Naive thymus-derived CD4-positive, alpha-beta T cell (primary cell): ENCODE measurements at regions not wholly inside any gene's neighbourhood (a gene's known extent, or its start where the extent isn't known, plus 50 kb on each side); places are given as distances from the start of the nearest gene placed in this dataset.

ENCODE experiments used
- ATAC-seq: fragments of 150-1000 bp; cut with Tn5 transposase; 2 replicates; pipeline ENCODE4 v1.10.0; 2021; ENCODE audit warnings: mild to moderate bottlenecking, moderate library complexity
- CTCF ChIA-PET: fragments of 350-600 bp; sonication (Branson Sonifier 250); formaldehyde crosslinking; loops from one replicate; lab custom pipeline; 2021; ENCODE audit warnings: antibody characterized with exemption; lab: Charles Lee
- POLR2A ChIA-PET: fragments of 350-600 bp; sonication (Branson Sonifier 250); formaldehyde crosslinking; loops from one replicate; lab custom pipeline; 2021; ENCODE audit warnings: antibody characterized with exemption, inconsistent platforms; lab: Charles Lee
- DNase-seq, 9 donors: peaks; one replicate each; pipeline versions ENCODE4 v3.0.0 to v3.0.0-alpha.2; 2020 to 2022; ENCODE audit warnings: mixed read lengths in 1 of 9
- H3K27ac ChIP-seq: one replicate; pipeline ENCODE4 v1.7.0; 2013; ENCODE audit warnings: mild to moderate bottlenecking, low read depth, low read length, moderate library complexity
- H3K27me3 ChIP-seq, 2 donors: one replicate each; pipeline ENCODE4 v1.7.0; 2013; ENCODE audit warnings: low read length in 2 of 2, mild to moderate bottlenecking in 2 of 2, moderate library complexity in 2 of 2; ENCODE audit not compliant: control insufficient read depth in 2 of 2, insufficient read depth in 2 of 2
- H3K36me3 ChIP-seq, 3 experiments: 1 replicate in 2 of 3; 2 replicates in 1 of 3; pipeline ENCODE4 v1.7.0; 2013; ENCODE audit warnings: low read length in 3 of 3, mild to moderate bottlenecking in 3 of 3, moderate library complexity in 1 of 3; ENCODE audit not compliant: insufficient read depth in 3 of 3, control insufficient read depth in 2 of 3
- H3K4me1 ChIP-seq, 2 donors: one replicate each; pipeline ENCODE4 v1.7.0; 2013; ENCODE audit warnings: low read length in 2 of 2, mild to moderate bottlenecking in 2 of 2, moderate library complexity in 1 of 2; ENCODE audit not compliant: control insufficient read depth in 2 of 2, insufficient read depth in 2 of 2
- H3K4me3 ChIP-seq: 2 replicates; pipeline ENCODE4 v1.7.0; 2013; ENCODE audit warnings: mild to moderate bottlenecking, low read length
- H3K9me3 ChIP-seq, 3 experiments: 1 replicate in 2 of 3; 2 replicates in 1 of 3; pipeline ENCODE4 v1.7.0; 2013; ENCODE audit warnings: low read length in 3 of 3; ENCODE audit not compliant: control insufficient read depth in 2 of 3
- H3K27ac Mint-ChIP-seq, 9 donors: one replicate each; pipeline ENCODE4 v1.8.0; 2020 to 2022; ENCODE audit warnings: mixed read lengths in 9 of 9, mild to moderate bottlenecking in 8 of 9, moderate library complexity in 5 of 9, inconsistent platforms in 2 of 9
- H3K27me3 Mint-ChIP-seq, 5 donors: one replicate each; pipeline ENCODE4 v1.8.0; 2021 to 2022; ENCODE audit warnings: mixed read lengths in 5 of 5, mild to moderate bottlenecking in 1 of 5
- H3K36me3 Mint-ChIP-seq, 5 donors: one replicate each; pipeline ENCODE4 v1.8.0; 2020 to 2022; ENCODE audit warnings: mixed read lengths in 5 of 5, mild to moderate bottlenecking in 3 of 5, inconsistent platforms in 1 of 5
- H3K4me1 Mint-ChIP-seq, 7 donors: one replicate each; pipeline ENCODE4 v1.8.0; 2020 to 2022; ENCODE audit warnings: mixed read lengths in 7 of 7, mild to moderate bottlenecking in 3 of 7, inconsistent platforms in 1 of 7
- H3K4me3 Mint-ChIP-seq, 10 donors: one replicate each; pipeline ENCODE4 v1.8.0; 2020 to 2022; ENCODE audit warnings: mild to moderate bottlenecking in 10 of 10, mixed read lengths in 10 of 10, moderate library complexity in 6 of 10, inconsistent platforms in 2 of 10
- H3K9me3 Mint-ChIP-seq, 11 donors: one replicate each; pipeline ENCODE4 v1.8.0; 2020 to 2022; ENCODE audit warnings: mixed read lengths in 11 of 11, mild to moderate bottlenecking in 4 of 11, inconsistent platforms in 1 of 11, moderate library complexity in 1 of 11
- intact Hi-C, 2 donors: fragments of 100-400 bp; cut with micrococcal nuclease; formaldehyde crosslinking; loops; one replicate each; pipeline ENCODE4 v1.15.1; 2023

- H3K4me3 ChIP-seq: no peak overlapping the region
- Mint-ChIP-seq H3K27ac (no peak overlapping the region), H3K4me3 (no peak overlapping the region), H3K9me3 (peaks cover 0 to 3% (median 0%) of the 10 kb centered on the region in 11 donors), H3K36me3 (peaks cover 0 to 3% (median 0%) of the 10 kb centered on the region in 5 donors), H3K4me1 (no peaks in the 10 kb centered on the region), H3K27me3 (peaks cover 0 to 23% (median 10%) of the 10 kb centered on the region in 5 donors)
- ChIA-PET CTCF (no interaction called here), POLR2A (no interaction called here)
- intact Hi-C loops: no loop called here
- H3K4me1 ChIP-seq: no peaks in the 10 kb centered on the region
- no peak overlapping the region for H3K27ac ChIP-seq
- no peaks in the 10 kb centered on the region for H3K36me3 ChIP-seq
- no peaks in the 10 kb centered on the region for H3K9me3 ChIP-seq
- ATAC-seq (no peak), DNase-seq (no peak)
- no peaks in the 10 kb centered on the region for H3K27me3 ChIP-seq
Observed at GRCh38 chr6:139912735-139913400, 538.4 kb upstream of the CITED2 start.

GRCh38 chr6:139909992-139910391 lies 535.5 kb upstream of the CITED2 start:
- ATAC-seq: no peak
- no peaks in the 10 kb centered on the region for H3K4me1 Mint-ChIP-seq
- H3K9me3 Mint-ChIP-seq: peaks cover 0 to 3% (median 0%) of the 10 kb centered on the region in 11 donors
- peaks cover 0 to 12% (median 0%) of the 10 kb centered on the region in 5 donors for H3K27me3 Mint-ChIP-seq
- no peaks in the 10 kb centered on the region for H3K9me3 ChIP-seq
- H3K4me1 ChIP-seq: no peaks in the 10 kb centered on the region
- ChIA-PET POLR2A (no interaction called here), CTCF (no interaction called here)
- no peak for DNase-seq
- H3K27ac Mint-ChIP-seq: no peak overlapping the region
- H3K27me3 ChIP-seq: no peaks in the 10 kb centered on the region
- no peak overlapping the region for H3K4me3 ChIP-seq
- peaks cover 0 to 3% (median 0%) of the 10 kb centered on the region in 5 donors for H3K36me3 Mint-ChIP-seq
- H3K36me3 ChIP-seq: no peaks in the 10 kb centered on the region
- no peak overlapping the region for H3K4me3 Mint-ChIP-seq
- intact Hi-C loops: no loop called here
- H3K27ac ChIP-seq: no peak overlapping the region

- H3K4me1 Mint-ChIP-seq: peaks cover 0 to 2% (median 0%) of the 10 kb centered on the region in 7 donors
- Histone ChIP-seq H3K4me3 (no peak overlapping the region), H3K36me3 (no peaks in the 10 kb centered on the region), H3K27ac (no peak overlapping the region), H3K9me3 (no peaks in the 10 kb centered on the region), H3K27me3 (no peaks in the 10 kb centered on the region), H3K4me1 (no peaks in the 10 kb centered on the region)
- DNase-seq (no peak), ATAC-seq (no peak)
- ChIA-PET CTCF (no interaction called here), POLR2A (no interaction called here)
- no peak overlapping the region for H3K4me3 Mint-ChIP-seq
- peaks cover 0 to 19% (median 6%) of the 10 kb centered on the region in 5 donors for H3K27me3 Mint-ChIP-seq
- intact Hi-C loops: no loop called here
- H3K36me3 Mint-ChIP-seq: no peaks in the 10 kb centered on the region
- H3K27ac Mint-ChIP-seq: no peak overlapping the region
- H3K9me3 Mint-ChIP-seq: peaks cover 0 to 2% (median 0%) of the 10 kb centered on the region in 11 donors
Observed at GRCh38 chr6:139905404-139906052, 531.1 kb upstream of the CITED2 start.

- H3K9me3 ChIP-seq: no peaks in the 10 kb centered on the region
- peaks cover 0 to 23% (median 6%) of the 10 kb centered on the region in 5 donors for H3K27me3 Mint-ChIP-seq
- H3K27ac ChIP-seq: no peak overlapping the region
- no peak overlapping the region for H3K4me3 Mint-ChIP-seq
- no peaks in the 10 kb centered on the region for H3K36me3 ChIP-seq
- DNase-seq (no peak), ATAC-seq (no peak)
- H3K4me3 ChIP-seq: no peak overlapping the region
- no peak overlapping the region for H3K27ac Mint-ChIP-seq
- POLR2A ChIA-PET: interaction anchor here (0.8 kb wide), 1 partner anchor 530 kb away, joined by 3 read pairs; the partner anchor contains the start of gene CITED2
- intact Hi-C loops: no loop called here
- H3K4me1 Mint-ChIP-seq: peaks cover 0 to 2% (median 0%) of the 10 kb centered on the region in 7 donors
- peaks cover 0 to 2% (median 0%) of the 10 kb centered on the region in 11 donors for H3K9me3 Mint-ChIP-seq
- CTCF ChIA-PET: interaction anchor here (0.5 kb wide), 1 partner anchor 1251 kb away, joined by 3 read pairs; no protein-coding TSS in a partner anchor
- H3K4me1 ChIP-seq: no peaks in the 10 kb centered on the region
- H3K36me3 Mint-ChIP-seq: no peaks in the 10 kb centered on the region
- no peaks in the 10 kb centered on the region for H3K27me3 ChIP-seq
Observed at GRCh38 chr6:139904568-139904967, 530.1 kb upstream of the CITED2 start.

- ChIA-PET POLR2A (interaction anchor here (0.8 kb wide), 1 partner anchor 530 kb away, joined by 3 read pairs; the partner anchor contains the start of gene CITED2), CTCF (interaction anchor here (0.5 kb wide), 1 partner anchor 1251 kb away, joined by 3 read pairs; no protein-coding TSS in a partner anchor)
- H3K4me3 Mint-ChIP-seq: no peak overlapping the region
- peaks cover 0 to 2% (median 0%) of the 10 kb centered on the region in 7 donors for H3K4me1 Mint-ChIP-seq
- H3K4me3 ChIP-seq: no peak overlapping the region
- intact Hi-C loops: no loop called here
- no peak overlapping the region for H3K27ac ChIP-seq
- H3K27ac Mint-ChIP-seq: no peak overlapping the region
- peaks cover 0 to 2% (median 0%) of the 10 kb centered on the region in 11 donors for H3K9me3 Mint-ChIP-seq
- H3K4me1 ChIP-seq: no peaks in the 10 kb centered on the region
- H3K36me3 ChIP-seq: no peaks in the 10 kb centered on the region
- H3K36me3 Mint-ChIP-seq: no peaks in the 10 kb centered on the region
- H3K9me3 ChIP-seq: no peaks in the 10 kb centered on the region
- peak; percentile 42 for ATAC-seq
- DNase-seq: no peak
- H3K27me3 ChIP-seq: no peaks in the 10 kb centered on the region
- H3K27me3 Mint-ChIP-seq: peaks cover 0 to 27% (median 6%) of the 10 kb centered on the region in 5 donors
Observed at GRCh38 chr6:139904158-139904533, 529.7 kb upstream of the CITED2 start.

- ATAC-seq: peak; percentile 61
- H3K36me3 Mint-ChIP-seq: no peaks in the 10 kb centered on the region
- no peak overlapping the region for H3K4me3 Mint-ChIP-seq
- POLR2A ChIA-PET: interaction anchor here (0.8 kb wide), 1 partner anchor 529 kb away, joined by 3 read pairs; the partner anchor contains the start of gene CITED2
- no peak overlapping the region for H3K4me3 ChIP-seq
- H3K27me3 ChIP-seq: no peaks in the 10 kb centered on the region
- no peaks in the 10 kb centered on the region for H3K4me1 ChIP-seq
- H3K27me3 Mint-ChIP-seq: peaks cover 2 to 27% (median 6%) of the 10 kb centered on the region in 5 donors
- H3K27ac Mint-ChIP-seq: peak overlapping the region in 1 of 9 donors; percentile 2
- H3K27ac ChIP-seq: no peak overlapping the region
- DNase-seq: no peak
- intact Hi-C loops: no loop called here
- H3K9me3 ChIP-seq: no peaks in the 10 kb centered on the region
- H3K9me3 Mint-ChIP-seq: peaks cover 0 to 3% (median 0%) of the 10 kb centered on the region in 11 donors
- CTCF ChIA-PET: no interaction called here
- H3K36me3 ChIP-seq: no peaks in the 10 kb centered on the region
- H3K4me1 Mint-ChIP-seq: peaks cover 0 to 2% (median 0%) of the 10 kb centered on the region in 7 donors
Observed at GRCh38 chr6:139903411-139904157, 529.1 kb upstream of the CITED2 start.
